Ectodermal cell (in vitro differentiated cells): ENCODE measurements at regions not wholly inside any gene's neighbourhood (a gene's known extent, or its start where the extent isn't known, plus 50 kb on each side); places are given as distances from the start of the nearest gene placed in this dataset.

Experiments used
- H3K27ac ChIP-seq: 2 replicates; pipeline ENCODE4 v1.7.0; 2013; ENCODE audit warnings: mild to moderate bottlenecking, low read depth, low read length; ENCODE audit not compliant: insufficient read depth, poor library complexity, severe bottlenecking
- H3K27me3 ChIP-seq: 2 replicates; pipeline ENCODE4 v1.7.0; 2013; ENCODE audit warnings: mild to moderate bottlenecking, low read length; ENCODE audit not compliant: insufficient read depth, control insufficient read depth, poor library complexity, severe bottlenecking
- H3K36me3 ChIP-seq: one replicate; pipeline ENCODE4 v1.7.0; 2013; ENCODE audit warnings: low read length; ENCODE audit not compliant: control insufficient read depth, insufficient read depth
- H3K4me1 ChIP-seq: one replicate; pipeline ENCODE4 v1.7.0; 2013; ENCODE audit warnings: low read length; ENCODE audit not compliant: control insufficient read depth, insufficient read depth
- H3K4me3 ChIP-seq: 2 replicates; pipeline ENCODE4 v1.7.0; 2013; ENCODE audit warnings: low read depth, low read length, control low read depth; ENCODE audit not compliant: insufficient read depth
- H3K9me3 ChIP-seq: 2 replicates; pipeline ENCODE4 v1.7.0; 2013; ENCODE audit warnings: mild to moderate bottlenecking, low read length, moderate library complexity; ENCODE audit not compliant: control insufficient read depth
- WGBS, 2 experiments: methylation state at CpG; one replicate each; pipeline ENCODE4 v1.1.7; 2013; ENCODE audit warnings: missing lambda C conversion rate in 2 of 2; 5-methylcytosine and 5-hydroxymethylcytosine counted together

DNA sequence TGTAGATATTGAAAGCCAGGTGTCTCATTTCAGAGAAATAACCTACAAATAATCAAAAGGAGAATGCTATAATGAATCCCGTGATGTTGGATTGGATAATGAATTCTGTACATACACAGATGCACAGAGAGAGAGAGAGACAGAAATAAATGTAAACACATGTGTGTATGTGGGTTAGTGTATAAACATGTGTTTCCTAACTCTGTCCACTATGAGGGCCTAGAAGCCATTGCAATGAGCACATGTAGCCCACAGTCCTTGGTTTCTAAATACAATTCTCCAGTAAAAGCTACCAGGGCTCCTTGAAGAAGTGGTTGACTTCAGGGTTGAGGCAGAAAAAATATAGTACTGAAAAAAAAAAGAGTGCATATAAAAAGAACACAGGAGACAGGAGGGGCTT lies 109.5 kb downstream of the INHBB start:
- no peaks in the 10 kb centered on the region for H3K9me3 ChIP-seq
- H3K27ac ChIP-seq: no peak overlapping the region
- 91 to 96% methylated on average over 1 of the region's 1 CpG for WGBS, 2 experiments
- H3K4me3 ChIP-seq: no peak overlapping the region
- H3K36me3 ChIP-seq: no peaks in the 10 kb centered on the region
- no peaks in the 10 kb centered on the region for H3K4me1 ChIP-seq
- peaks cover 65% of the 10 kb centered on the region for H3K27me3 ChIP-seq

DNA sequence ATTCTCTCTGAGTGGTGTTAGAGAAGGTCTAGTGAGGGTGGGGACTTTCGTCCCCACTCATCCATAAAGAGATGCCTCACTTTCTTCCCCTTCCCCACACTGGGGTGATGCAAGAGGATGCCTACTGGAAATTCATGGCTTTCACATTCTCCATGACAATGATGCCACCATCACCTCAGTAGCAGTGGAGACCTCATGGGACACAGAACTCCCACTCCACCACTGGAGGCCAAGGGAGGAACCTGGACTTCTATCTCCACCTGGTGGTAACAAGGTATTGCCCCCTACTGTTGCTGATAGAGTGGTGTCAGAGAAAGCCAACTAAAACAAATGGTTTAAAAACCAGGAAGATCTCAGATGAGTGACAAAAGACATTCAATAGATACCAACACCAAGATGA lies 110.9 kb downstream of the INHBB start:
- H3K36me3 ChIP-seq: no peaks in the 10 kb centered on the region
- H3K9me3 ChIP-seq: no peaks in the 10 kb centered on the region
- 100% methylated on average over 1 of the region's 1 CpG; no CpG with 5 or more reads in 1 of the 2 experiments for WGBS, 2 experiments
- H3K4me1 ChIP-seq: no peaks in the 10 kb centered on the region
- no peak overlapping the region for H3K27ac ChIP-seq
- peaks cover 68% of the 10 kb centered on the region for H3K27me3 ChIP-seq
- no peak overlapping the region for H3K4me3 ChIP-seq

DNA sequence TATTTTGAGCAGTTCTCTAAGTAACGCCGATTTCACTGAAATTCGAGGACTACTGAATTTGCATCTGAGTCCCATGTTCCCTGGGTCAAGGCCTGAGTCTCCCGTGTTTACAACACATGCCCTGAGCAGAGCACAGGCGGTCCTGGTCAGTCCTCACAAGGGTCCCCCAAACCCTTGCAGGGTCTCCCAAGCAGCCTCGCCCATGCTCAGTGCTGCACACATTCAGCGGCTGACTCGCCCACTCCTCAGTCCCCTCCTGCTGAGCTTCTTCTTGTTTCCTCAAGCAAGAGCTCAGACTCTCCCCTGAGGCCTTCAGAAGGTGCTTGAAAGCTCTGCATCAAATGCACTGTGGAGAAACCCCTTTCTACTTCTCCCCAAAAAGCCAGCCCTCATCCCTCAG lies 114.6 kb downstream of the INHBB start:
- Histone ChIP-seq H3K27me3 (peaks cover 70% of the 10 kb centered on the region), H3K27ac (no peak overlapping the region), H3K36me3 (no peaks in the 10 kb centered on the region), H3K4me3 (no peak overlapping the region), H3K4me1 (peaks cover 7% of the 10 kb centered on the region), H3K9me3 (no peaks in the 10 kb centered on the region)
- 81% methylated on average over 8 of the region's 8 CpGs for WGBS, 2 experiments

DNA sequence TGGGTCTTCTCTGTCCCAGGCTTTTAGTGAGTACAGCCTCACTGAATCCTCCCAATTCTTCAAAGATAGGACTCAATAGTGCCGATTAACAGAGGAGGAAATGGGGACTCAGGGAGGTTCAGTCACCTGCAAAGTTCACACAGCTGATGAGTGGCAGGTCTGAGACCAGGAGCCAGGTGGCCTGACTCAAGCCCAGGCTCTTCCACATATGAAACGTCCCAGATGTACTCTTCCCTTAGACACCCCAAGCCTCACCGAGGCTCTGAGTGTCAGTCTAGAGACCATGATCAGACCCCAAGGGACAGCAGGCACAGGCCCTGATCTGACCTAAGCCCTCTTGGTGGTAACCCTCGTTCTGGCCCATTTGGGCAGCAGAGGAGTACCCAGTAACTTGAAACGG lies 115.2 kb downstream of the INHBB start:
- H3K27ac ChIP-seq: no peak overlapping the region
- no peak overlapping the region for H3K4me3 ChIP-seq
- no peaks in the 10 kb centered on the region for H3K9me3 ChIP-seq
- H3K36me3 ChIP-seq: no peaks in the 10 kb centered on the region
- H3K27me3 ChIP-seq: peaks cover 75% of the 10 kb centered on the region
- H3K4me1 ChIP-seq: peaks cover 12% of the 10 kb centered on the region
- WGBS, 2 experiments: 85 to 87% methylated on average over 5 of the region's 5 CpGs

DNA sequence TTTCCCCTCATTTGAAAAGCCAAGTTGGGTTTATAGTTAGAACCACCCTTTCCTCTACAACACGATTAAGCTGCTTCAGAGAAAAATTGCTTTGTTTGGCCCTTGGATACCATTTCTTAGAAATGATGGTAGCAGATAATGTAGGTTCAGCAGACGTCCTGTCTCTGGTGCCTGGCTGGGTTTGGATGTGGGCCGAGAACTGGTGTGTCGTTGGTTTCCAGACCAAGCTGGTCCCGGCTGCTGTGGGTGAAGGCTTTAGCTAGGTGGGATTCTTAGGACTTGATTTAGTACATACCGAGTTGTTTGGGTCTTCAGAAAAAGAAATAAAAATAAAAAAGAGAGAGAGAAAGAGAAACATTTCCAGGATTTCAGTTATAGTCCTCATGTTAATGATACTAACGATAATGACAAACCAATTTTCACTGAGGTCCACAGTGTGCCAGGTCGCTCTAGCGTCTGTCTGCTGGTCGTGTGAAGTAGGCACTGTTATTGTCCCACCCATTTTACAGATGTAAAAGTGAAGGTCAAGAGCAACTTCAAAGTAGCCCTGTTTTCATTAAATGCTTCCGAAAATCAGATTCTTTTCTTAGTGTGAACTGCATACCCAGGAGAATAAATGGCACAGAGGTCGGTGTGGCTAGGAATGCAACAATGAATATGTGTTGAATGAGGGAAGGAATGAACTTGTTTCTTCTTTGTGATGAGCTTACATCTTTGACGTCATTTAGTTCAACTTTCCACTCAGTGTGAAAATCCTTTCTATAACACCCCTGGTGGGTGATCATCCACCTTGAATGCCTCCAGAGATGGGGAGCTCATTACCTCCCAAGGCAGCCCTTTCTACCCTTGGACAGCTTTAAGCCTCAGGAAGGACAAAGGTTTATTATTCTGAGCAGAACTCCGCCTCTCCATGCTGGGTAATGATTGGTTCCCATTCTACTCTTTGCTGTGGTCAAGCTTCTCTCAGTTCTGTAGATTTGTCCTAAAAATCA lies 115.9 kb downstream of the INHBB start:
- Histone ChIP-seq H3K27me3 (peaks cover 77% of the 10 kb centered on the region), H3K36me3 (no peaks in the 10 kb centered on the region), H3K4me3 (no peak overlapping the region), H3K9me3 (no peaks in the 10 kb centered on the region), H3K4me1 (peaks cover 13% of the 10 kb centered on the region), H3K27ac (no peak overlapping the region)
- 80 to 82% methylated on average over 14 of the region's 14 CpGs for WGBS, 2 experiments

DNA sequence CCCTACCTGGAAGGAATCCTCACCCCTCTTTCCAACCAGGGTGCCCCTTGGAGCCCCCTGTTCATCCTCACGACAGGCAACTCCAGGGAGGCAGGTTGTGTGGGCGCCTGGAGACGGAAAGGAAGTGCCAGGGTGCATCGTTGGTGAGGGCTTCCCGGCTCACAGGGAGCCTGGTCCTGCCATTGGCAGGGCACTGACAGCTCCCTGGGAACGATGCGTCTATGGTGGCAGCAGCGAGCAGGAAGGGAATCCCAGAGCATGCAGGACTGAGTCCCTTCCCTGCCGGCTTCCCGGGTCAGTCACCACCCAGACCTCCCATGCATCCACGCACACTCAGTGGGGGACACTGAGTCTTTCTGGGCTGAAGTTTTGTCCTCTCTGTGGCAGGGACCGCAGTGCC lies 117.6 kb downstream of the INHBB start:
- H3K9me3 ChIP-seq: no peaks in the 10 kb centered on the region
- H3K36me3 ChIP-seq: no peaks in the 10 kb centered on the region
- WGBS, 2 experiments: 31 to 35% methylated on average over 12 of the region's 12 CpGs
- peaks cover 92% of the 10 kb centered on the region for H3K27me3 ChIP-seq
- H3K4me1 ChIP-seq: peaks cover 13% of the 10 kb centered on the region
- H3K27ac ChIP-seq: no peak overlapping the region
- no peak overlapping the region for H3K4me3 ChIP-seq

DNA sequence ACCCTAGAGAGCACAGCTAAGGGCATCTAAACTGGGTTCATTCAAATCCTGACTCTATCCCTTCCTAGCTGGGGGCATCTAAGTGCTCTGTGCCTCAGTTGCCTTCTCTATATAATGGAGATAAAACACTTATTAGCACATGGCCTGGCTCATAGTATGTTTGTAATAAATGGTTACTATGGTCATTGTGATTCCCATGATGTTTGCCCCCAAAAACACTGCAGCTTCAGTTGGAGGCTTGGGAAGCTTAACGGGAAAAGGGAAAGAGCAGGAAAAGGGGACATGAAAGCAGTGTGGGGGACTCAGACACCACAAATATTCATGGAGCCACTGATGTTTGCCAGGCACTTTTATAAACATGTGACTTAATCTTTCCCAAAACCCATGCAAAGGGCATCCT lies 118.1 kb downstream of the INHBB start:
- 32 to 41% methylated on average over 1 of the region's 1 CpG for WGBS, 2 experiments
- H3K36me3 ChIP-seq: no peaks in the 10 kb centered on the region
- H3K9me3 ChIP-seq: no peaks in the 10 kb centered on the region
- H3K27me3 ChIP-seq: peaks cover 97% of the 10 kb centered on the region
- peaks cover 13% of the 10 kb centered on the region for H3K4me1 ChIP-seq
- H3K4me3 ChIP-seq: no peak overlapping the region
- H3K27ac ChIP-seq: no peak overlapping the region

DNA sequence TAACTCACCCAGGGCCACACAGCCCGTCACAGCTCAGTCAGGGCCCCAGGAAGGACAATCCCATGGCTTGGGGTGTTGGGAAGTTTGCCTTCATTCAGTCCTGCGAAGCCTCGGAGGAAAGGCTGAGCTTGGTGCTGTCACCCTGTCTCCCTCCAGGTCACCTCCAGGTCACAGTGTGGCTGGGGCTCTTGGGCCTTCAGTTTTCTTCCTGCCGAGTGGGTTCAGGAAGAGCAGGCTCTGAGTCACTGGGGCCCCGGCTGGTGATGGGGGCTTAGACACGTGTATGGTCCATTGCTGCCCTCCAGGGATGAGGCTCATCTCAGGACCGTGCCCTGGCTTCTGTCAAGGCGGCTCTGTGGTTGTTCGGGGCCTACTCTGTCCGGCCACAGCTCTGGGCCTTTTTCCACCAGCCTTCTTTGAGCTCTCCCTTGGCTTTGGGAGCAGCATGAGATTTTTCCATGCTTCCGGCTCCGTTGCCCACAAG lies 118.6 kb downstream of the INHBB start:
- H3K27me3 ChIP-seq: peaks cover 100% of the 10 kb centered on the region
- peaks cover 13% of the 10 kb centered on the region for H3K4me1 ChIP-seq
- no peaks in the 10 kb centered on the region for H3K9me3 ChIP-seq
- 66 to 70% methylated on average over 12 of the region's 12 CpGs for WGBS, 2 experiments
- H3K27ac ChIP-seq: no peak overlapping the region
- H3K36me3 ChIP-seq: no peaks in the 10 kb centered on the region
- H3K4me3 ChIP-seq: no peak overlapping the region

DNA sequence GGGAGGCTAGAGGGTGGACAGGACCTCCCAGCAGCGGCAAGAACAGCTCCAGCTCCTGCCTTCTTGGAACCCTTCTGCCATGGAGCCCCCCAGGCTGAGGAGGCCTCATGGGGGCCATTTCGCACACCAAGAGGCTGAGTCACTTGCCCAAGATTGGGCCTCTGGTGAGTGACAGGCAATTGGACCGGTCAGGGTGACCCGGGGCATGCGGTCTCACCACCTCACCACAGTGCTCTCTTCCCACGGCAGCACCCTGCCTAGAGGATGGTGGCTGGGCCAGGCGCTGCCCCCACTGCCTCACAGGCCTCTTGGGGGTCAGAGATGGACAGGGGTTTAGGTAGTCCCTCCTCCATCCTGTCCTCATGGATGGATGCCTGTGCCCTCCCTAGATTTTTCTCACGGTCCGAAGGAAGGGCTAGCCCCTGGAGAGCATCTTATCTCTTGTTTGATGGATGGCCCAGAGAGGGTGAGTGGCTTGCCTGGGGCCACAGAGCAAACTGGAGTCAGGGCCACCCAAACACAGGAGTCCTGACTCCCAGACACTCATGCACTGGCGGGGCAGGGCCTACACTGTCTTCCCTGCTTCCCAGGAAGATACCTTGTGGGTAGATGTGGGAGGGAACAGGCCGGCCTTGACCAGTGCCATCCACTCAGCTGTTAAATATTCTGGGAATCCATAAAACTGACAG lies 119.2 kb downstream of the INHBB start:
- Histone ChIP-seq H3K27me3 (peaks cover 100% of the 10 kb centered on the region), H3K27ac (no peak overlapping the region), H3K9me3 (no peaks in the 10 kb centered on the region), H3K4me3 (no peak overlapping the region), H3K36me3 (no peaks in the 10 kb centered on the region), H3K4me1 (peaks cover 13% of the 10 kb centered on the region)
- 78 to 79% methylated on average over 11 of the region's 11 CpGs for WGBS, 2 experiments

DNA sequence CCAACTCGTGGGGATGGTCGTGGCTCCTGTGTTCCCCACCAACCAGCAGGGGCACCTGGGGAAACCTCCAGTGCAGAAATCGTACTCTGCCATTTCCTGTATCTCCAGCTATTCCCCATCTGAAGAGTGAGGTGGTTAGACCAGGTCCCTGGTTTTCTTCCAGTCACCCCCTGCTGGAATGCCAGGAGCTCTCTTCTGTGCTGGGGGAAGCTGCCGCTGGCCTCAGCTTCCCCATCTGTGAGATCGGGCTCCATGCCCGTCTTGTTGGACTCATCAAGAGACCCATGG lies 119.7 kb downstream of the INHBB start:
- Histone ChIP-seq H3K4me3 (no peak overlapping the region), H3K36me3 (no peaks in the 10 kb centered on the region), H3K27ac (no peak overlapping the region), H3K9me3 (no peaks in the 10 kb centered on the region), H3K4me1 (peaks cover 13% of the 10 kb centered on the region), H3K27me3 (peaks cover 100% of the 10 kb centered on the region)
- WGBS, 2 experiments: 8 to 9% methylated on average over 6 of the region's 6 CpGs
